GM12878 (cell line): ENCODE measurements at regions not wholly inside any gene's neighbourhood (a gene's known extent, or its start where the extent isn't known, plus 50 kb on each side); places are given as distances from the start of the nearest gene placed in this dataset.

ENCODE experiments used
- ETV6 ChIP-seq, 2 experiments: fragments of 450-650 bp in 1 of 2; IDR thresholded peaks in 1 of 2; conservative IDR thresholded peaks in 1 of 2; 2 replicates each; pipeline ENCODE4 v1.6.1; 2014; ENCODE audit warnings: antibody characterized with exemption in 1 of 2, borderline replicate concordance in 1 of 2, low read depth in 1 of 2, mild to moderate bottlenecking in 1 of 2, moderate library complexity in 1 of 2
- JUNB ChIP-seq: IDR thresholded peaks from 2 replicates; pipeline ENCODE4 v1.6.1; 2016; ENCODE audit warnings: antibody characterized with exemption, mild to moderate bottlenecking
- TF ChIP-seq, protein P1 (sequence below): fragments of 450-650 bp; formaldehyde crosslinking; IDR thresholded peaks from 2 replicates; pipeline ENCODE4 v1.5.0; 2022; ENCODE audit warnings: mild to moderate bottlenecking, missing genetic modification characterization
- TF ChIP-seq, protein P2 (sequence below): fragments of 450-650 bp; IDR thresholded peaks from 2 replicates; pipeline ENCODE4 v1.6.1; 2016; ENCODE audit warnings: mild to moderate bottlenecking, moderate library complexity, borderline replicate concordance
- TF ChIP-seq, protein P3 (sequence below): fragments of 450-650 bp; conservative IDR thresholded peaks from 2 replicates; pipeline ENCODE4 v1.6.1; 2017; ENCODE audit warnings: mild to moderate bottlenecking, moderate library complexity

DNA sequence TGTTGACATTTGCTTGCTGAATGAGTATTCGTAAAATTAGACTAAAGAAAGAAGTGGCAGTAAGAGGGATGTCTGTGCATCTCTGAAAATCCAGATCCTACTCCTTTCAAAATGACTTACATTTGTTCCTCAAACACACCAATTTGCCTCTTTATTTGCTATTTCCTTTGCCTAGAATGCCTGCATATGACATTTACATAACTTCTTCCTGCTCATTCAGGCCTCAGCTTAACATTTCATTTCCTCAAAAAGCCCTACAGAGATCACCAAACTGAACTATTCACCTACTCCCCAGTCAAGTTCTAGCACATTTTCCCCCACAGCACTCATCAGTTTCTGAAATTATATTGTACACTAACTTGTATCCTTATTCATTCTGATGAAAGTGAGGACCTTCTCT lies 907.2 kb downstream of the LRFN5 start (continued):
- TF ChIP-seq, protein P1, sequence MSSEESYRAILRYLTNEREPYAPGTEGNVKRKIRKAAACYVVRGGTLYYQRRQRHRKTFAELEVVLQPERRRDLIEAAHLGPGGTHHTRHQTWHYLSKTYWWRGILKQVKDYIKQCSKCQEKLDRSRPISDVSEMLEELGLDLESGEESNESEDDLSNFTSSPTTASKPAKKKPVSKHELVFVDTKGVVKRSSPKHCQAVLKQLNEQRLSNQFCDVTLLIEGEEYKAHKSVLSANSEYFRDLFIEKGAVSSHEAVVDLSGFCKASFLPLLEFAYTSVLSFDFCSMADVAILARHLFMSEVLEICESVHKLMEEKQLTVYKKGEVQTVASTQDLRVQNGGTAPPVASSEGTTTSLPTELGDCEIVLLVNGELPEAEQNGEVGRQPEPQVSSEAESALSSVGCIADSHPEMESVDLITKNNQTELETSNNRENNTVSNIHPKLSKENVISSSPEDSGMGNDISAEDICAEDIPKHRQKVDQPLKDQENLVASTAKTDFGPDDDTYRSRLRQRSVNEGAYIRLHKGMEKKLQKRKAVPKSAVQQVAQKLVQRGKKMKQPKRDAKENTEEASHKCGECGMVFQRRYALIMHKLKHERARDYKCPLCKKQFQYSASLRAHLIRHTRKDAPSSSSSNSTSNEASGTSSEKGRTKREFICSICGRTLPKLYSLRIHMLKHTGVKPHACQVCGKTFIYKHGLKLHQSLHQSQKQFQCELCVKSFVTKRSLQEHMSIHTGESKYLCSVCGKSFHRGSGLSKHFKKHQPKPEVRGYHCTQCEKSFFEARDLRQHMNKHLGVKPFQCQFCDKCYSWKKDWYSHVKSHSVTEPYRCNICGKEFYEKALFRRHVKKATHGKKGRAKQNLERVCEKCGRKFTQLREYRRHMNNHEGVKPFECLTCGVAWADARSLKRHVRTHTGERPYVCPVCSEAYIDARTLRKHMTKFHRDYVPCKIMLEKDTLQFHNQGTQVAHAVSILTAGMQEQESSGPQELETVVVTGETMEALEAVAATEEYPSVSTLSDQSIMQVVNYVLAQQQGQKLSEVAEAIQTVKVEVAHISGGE (CRISPR knock-in tag), result no peak
- TF ChIP-seq, protein P2, sequence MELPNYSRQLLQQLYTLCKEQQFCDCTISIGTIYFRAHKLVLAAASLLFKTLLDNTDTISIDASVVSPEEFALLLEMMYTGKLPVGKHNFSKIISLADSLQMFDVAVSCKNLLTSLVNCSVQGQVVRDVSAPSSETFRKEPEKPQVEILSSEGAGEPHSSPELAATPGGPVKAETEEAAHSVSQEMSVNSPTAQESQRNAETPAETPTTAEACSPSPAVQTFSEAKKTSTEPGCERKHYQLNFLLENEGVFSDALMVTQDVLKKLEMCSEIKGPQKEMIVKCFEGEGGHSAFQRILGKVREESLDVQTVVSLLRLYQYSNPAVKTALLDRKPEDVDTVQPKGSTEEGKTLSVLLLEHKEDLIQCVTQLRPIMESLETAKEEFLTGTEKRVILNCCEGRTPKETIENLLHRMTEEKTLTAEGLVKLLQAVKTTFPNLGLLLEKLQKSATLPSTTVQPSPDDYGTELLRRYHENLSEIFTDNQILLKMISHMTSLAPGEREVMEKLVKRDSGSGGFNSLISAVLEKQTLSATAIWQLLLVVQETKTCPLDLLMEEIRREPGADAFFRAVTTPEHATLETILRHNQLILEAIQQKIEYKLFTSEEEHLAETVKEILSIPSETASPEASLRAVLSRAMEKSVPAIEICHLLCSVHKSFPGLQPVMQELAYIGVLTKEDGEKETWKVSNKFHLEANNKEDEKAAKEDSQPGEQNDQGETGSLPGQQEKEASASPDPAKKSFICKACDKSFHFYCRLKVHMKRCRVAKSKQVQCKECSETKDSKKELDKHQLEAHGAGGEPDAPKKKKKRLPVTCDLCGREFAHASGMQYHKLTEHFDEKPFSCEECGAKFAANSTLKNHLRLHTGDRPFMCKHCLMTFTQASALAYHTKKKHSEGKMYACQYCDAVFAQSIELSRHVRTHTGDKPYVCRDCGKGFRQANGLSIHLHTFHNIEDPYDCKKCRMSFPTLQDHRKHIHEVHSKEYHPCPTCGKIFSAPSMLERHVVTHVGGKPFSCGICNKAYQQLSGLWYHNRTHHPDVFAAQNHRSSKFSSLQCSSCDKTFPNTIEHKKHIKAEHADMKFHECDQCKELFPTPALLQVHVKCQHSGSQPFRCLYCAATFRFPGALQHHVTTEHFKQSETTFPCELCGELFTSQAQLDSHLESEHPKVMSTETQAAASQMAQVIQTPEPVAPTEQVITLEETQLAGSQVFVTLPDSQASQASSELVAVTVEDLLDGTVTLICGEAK, result no peak
- TF ChIP-seq JUNB (no peak), ETV6 (conservative IDR thresholded peaks at IDR 0.05 in 1 of 2, IDR thresholded peaks at IDR 0.05 in 1 of 2; ENCODE audit: borderline replicate concordance in 1 of 2, low read depth in 1 of 2) (no peak)
- TF ChIP-seq, protein P3, sequence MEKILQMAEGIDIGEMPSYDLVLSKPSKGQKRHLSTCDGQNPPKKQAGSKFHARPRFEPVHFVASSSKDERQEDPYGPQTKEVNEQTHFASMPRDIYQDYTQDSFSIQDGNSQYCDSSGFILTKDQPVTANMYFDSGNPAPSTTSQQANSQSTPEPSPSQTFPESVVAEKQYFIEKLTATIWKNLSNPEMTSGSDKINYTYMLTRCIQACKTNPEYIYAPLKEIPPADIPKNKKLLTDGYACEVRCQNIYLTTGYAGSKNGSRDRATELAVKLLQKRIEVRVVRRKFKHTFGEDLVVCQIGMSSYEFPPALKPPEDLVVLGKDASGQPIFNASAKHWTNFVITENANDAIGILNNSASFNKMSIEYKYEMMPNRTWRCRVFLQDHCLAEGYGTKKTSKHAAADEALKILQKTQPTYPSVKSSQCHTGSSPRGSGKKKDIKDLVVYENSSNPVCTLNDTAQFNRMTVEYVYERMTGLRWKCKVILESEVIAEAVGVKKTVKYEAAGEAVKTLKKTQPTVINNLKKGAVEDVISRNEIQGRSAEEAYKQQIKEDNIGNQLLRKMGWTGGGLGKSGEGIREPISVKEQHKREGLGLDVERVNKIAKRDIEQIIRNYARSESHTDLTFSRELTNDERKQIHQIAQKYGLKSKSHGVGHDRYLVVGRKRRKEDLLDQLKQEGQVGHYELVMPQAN, result no peak
